ENCODE measurements at regions not wholly inside any gene's neighbourhood (a gene's known extent, or its start where the extent isn't known, plus 50 kb on each side); places are given as distances from the start of the nearest gene placed in this dataset.

DNA sequence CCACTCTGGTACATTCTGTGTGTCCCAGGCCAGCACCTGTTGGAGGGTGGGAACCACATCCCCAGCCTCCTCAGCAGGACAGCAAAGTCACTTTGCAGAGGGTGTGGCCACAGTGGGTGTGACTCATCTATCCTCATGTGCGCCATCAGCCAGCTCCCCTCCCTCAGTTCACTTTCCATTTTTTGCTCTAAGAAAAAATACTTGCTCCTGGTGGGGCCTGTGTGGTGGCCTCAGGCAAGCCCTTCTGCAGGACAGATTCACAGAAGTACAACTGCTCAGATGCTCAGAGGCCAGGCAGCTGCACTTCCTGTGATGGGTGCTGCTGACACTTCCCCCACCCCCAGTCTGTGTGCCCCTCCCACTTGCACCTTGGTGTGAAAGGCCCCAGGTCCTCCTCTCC is 78.3 kb upstream of the ALDH1L1 start:
- Histone ChIP-seq H3K4me3 (ENCODE audit: severe bottlenecking) (no peak overlapping the region), H3K9me3 (ENCODE audit: severe bottlenecking) (no peaks in the 10 kb centered on the region), H3K27ac (ENCODE audit: poor library complexity, severe bottlenecking) (no peak overlapping the region), H3K4me1 (ENCODE audit: insufficient read depth, poor library complexity, severe bottlenecking) (no peaks in the 10 kb centered on the region), H3K36me3 (ENCODE audit: low read depth) (no peaks in the 10 kb centered on the region), H3K27me3 (ENCODE audit: insufficient read depth, poor library complexity, severe bottlenecking) (no peaks in the 10 kb centered on the region)
- no peak for ATAC-seq (ENCODE audit: low read depth)
- TF ChIP-seq, protein P1, sequence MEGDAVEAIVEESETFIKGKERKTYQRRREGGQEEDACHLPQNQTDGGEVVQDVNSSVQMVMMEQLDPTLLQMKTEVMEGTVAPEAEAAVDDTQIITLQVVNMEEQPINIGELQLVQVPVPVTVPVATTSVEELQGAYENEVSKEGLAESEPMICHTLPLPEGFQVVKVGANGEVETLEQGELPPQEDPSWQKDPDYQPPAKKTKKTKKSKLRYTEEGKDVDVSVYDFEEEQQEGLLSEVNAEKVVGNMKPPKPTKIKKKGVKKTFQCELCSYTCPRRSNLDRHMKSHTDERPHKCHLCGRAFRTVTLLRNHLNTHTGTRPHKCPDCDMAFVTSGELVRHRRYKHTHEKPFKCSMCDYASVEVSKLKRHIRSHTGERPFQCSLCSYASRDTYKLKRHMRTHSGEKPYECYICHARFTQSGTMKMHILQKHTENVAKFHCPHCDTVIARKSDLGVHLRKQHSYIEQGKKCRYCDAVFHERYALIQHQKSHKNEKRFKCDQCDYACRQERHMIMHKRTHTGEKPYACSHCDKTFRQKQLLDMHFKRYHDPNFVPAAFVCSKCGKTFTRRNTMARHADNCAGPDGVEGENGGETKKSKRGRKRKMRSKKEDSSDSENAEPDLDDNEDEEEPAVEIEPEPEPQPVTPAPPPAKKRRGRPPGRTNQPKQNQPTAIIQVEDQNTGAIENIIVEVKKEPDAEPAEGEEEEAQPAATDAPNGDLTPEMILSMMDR (IDR thresholded peaks at IDR 0.05; ENCODE audit: poor library complexity, severe bottlenecking) = no peak
- DNase-seq (ENCODE audit: low spot score) = no peak

DNA sequence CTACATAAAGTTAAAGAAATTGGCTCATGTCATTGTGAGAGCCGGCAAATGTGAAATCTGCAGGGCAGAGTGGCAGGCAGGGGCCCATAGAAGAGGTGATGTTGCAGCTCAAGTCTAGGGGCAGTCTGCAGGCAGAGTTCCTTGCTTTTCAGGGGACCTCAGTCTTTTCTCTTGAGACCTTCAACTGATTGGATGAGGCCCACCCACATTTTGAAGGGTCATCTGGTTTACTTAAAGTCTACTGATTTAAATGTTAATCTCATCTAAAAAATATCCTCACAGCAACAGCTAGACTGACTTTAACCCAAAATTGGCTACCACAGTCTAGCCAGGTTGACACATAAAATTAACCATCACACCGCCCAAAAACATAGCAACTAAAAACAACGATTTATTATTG is 77.6 kb upstream of the ALDH1L1 start:
- TF ChIP-seq, protein P1 (IDR thresholded peaks at IDR 0.05; ENCODE audit: poor library complexity, severe bottlenecking) = no peak
- no peaks in the 10 kb centered on the region for H3K36me3 ChIP-seq (ENCODE audit: low read depth)
- no peaks in the 10 kb centered on the region for H3K4me1 ChIP-seq (ENCODE audit: insufficient read depth, poor library complexity, severe bottlenecking)
- H3K4me3 ChIP-seq (ENCODE audit: severe bottlenecking) = no peak overlapping the region
- H3K27me3 ChIP-seq (ENCODE audit: insufficient read depth, poor library complexity, severe bottlenecking) = no peaks in the 10 kb centered on the region
- DNase-seq (ENCODE audit: low spot score) (no peak), ATAC-seq (ENCODE audit: low read depth) (no peak)
- H3K27ac ChIP-seq (ENCODE audit: poor library complexity, severe bottlenecking) = no peak overlapping the region
- no peaks in the 10 kb centered on the region for H3K9me3 ChIP-seq (ENCODE audit: severe bottlenecking)

DNA sequence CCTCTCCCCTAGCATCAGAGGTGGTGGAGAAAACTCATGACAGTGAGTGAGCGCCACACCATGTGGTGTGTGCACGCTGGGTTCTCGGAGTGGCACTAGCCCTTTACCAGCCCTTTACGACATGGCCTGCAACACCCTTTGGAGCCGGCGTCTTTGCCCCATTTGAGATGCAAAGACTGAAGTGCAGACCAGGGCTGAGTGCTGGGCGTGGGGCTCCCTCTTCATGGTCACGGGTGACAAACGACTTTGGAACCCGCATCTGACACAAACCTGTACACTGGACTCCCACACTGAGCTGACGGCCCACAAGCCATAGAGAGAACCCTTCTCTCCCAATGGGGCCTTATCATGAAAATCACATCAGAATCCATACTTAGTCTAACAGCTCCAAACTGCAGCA is 76.8 kb upstream of the ALDH1L1 start:
- Histone ChIP-seq H3K27me3 (ENCODE audit: insufficient read depth, poor library complexity, severe bottlenecking) (no peaks in the 10 kb centered on the region), H3K4me1 (ENCODE audit: insufficient read depth, poor library complexity, severe bottlenecking) (no peaks in the 10 kb centered on the region), H3K9me3 (ENCODE audit: severe bottlenecking) (no peaks in the 10 kb centered on the region), H3K27ac (ENCODE audit: poor library complexity, severe bottlenecking) (no peak overlapping the region), H3K36me3 (ENCODE audit: low read depth) (no peaks in the 10 kb centered on the region), H3K4me3 (ENCODE audit: severe bottlenecking) (no peak overlapping the region)
- DNase-seq (ENCODE audit: low spot score) (no peak), ATAC-seq (ENCODE audit: low read depth) (no peak)
- TF ChIP-seq, protein P1 (IDR thresholded peaks at IDR 0.05; ENCODE audit: poor library complexity, severe bottlenecking) = no peak

DNA sequence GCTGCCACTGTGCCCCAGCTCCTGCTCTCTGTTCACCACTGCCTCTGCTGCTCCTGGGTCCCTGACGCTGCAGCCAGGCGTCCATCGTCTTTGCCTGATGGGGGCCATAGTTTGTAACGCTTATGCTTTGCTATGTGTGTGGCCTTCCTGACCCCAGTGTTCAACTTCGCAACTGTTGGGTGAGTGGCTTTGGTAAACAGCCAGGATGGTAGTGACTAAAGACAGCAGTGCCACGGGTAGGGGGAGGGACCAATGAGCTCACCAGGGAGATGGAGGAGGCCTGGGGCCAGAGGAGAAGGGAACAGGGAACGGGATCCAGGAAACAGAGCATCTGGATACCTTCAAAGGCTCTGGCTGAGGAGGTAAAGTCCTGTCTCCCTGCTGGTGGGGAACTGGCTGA is 75.9 kb upstream of the ALDH1L1 start:
- TF ChIP-seq, protein P1 (IDR thresholded peaks at IDR 0.05; ENCODE audit: poor library complexity, severe bottlenecking) = no peak
- Histone ChIP-seq H3K36me3 (ENCODE audit: low read depth) (no peaks in the 10 kb centered on the region), H3K27me3 (ENCODE audit: insufficient read depth, poor library complexity, severe bottlenecking) (no peaks in the 10 kb centered on the region), H3K4me3 (ENCODE audit: severe bottlenecking) (no peak overlapping the region), H3K9me3 (ENCODE audit: severe bottlenecking) (no peaks in the 10 kb centered on the region), H3K4me1 (ENCODE audit: insufficient read depth, poor library complexity, severe bottlenecking) (no peaks in the 10 kb centered on the region), H3K27ac (ENCODE audit: poor library complexity, severe bottlenecking) (no peak overlapping the region)
- ATAC-seq (ENCODE audit: low read depth) (no peak), DNase-seq (ENCODE audit: low spot score) (no peak)

DNA sequence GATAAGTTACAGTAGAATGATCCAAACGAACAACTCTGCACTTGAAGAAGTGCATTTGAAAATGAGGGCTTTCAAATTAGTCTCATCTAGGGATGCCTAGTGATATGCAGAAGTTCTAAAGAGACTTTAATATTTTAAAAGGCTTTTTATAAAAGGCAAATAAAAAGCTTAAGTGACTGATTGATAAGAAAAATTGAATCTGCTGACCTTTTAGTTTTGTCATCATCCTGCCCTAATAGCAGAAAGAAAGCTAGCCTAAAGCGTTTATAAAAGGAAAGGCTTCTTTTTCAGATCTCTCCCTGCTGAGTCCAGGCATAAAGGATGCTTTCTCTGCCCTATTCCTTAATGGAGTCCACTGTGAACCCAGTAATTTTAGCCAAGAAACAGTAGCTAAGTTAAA is 72.7 kb upstream of the ALDH1L1 start:
- DNase-seq (ENCODE audit: low spot score) = no peak
- no peak overlapping the region for H3K27ac ChIP-seq (ENCODE audit: poor library complexity, severe bottlenecking)
- no peaks in the 10 kb centered on the region for H3K9me3 ChIP-seq (ENCODE audit: severe bottlenecking)
- ATAC-seq (ENCODE audit: low read depth) = no peak
- H3K36me3 ChIP-seq (ENCODE audit: low read depth) = no peaks in the 10 kb centered on the region
- H3K27me3 ChIP-seq (ENCODE audit: insufficient read depth, poor library complexity, severe bottlenecking) = no peaks in the 10 kb centered on the region
- TF ChIP-seq, protein P1 (IDR thresholded peaks at IDR 0.05; ENCODE audit: poor library complexity, severe bottlenecking) = no peak
- H3K4me1 ChIP-seq (ENCODE audit: insufficient read depth, poor library complexity, severe bottlenecking) = no peaks in the 10 kb centered on the region
- H3K4me3 ChIP-seq (ENCODE audit: severe bottlenecking) = no peak overlapping the region

Measured in RWPE2 (cell line).